Endothelial cell of umbilical vein (primary cell): ENCODE measurements at regions not wholly inside any gene's neighbourhood (a gene's known extent, or its start where the extent isn't known, plus 50 kb on each side); places are given as distances from the start of the nearest gene placed in this dataset.

Experiments used
- BruUV-seq: library from RNA; stranded (reverse); fragments of 400-500 nt; replicated peaks from 2 replicates; lab custom pipeline; 2021; lab: Mats Ljungman, UMichigan
- CTCF ChIA-PET: fragments of 300-600, 350-600 bp; sonication (Branson Sonifier 250); formaldehyde crosslinking; loops from one replicate; lab custom pipeline; 2021; ENCODE audit warnings: antibody characterized with exemption, inconsistent platforms; lab: Charles Lee
- POLR2A ChIA-PET: fragments of 300-600, 350-600 bp; sonication (Branson Sonifier 250); formaldehyde crosslinking; loops from one replicate; lab custom pipeline; 2021; ENCODE audit warnings: antibody characterized with exemption, inconsistent platforms; lab: Charles Lee
- DNase-seq: peaks from one replicate; pipeline ENCODE4 v3.0.0-alpha.2; 2011; ENCODE audit warnings: low read depth, low spot score
- FAIRE-seq: peaks from 2 replicates; lab custom pipeline; 2011; peaks lifted over from hg19 to GRCh38; lab: Jason Lieb, UNC
- H2AFZ ChIP-seq: 2 replicates; pipeline ENCODE4 v1.6.0; 2012; ENCODE audit warnings: low read depth, low read length, control low read depth, inconsistent platforms
- H3K27ac ChIP-seq: 2 replicates; pipeline ENCODE4 v1.5.1; 2011; ENCODE audit warnings: low read depth, mild to moderate bottlenecking, control low read depth, low read length, moderate library complexity; ENCODE audit not compliant: insufficient read depth
- H3K27me3 ChIP-seq, 2 experiments: 2 replicates each; pipeline versions ENCODE4 v1.6.0 to v1.6.1; 2011; ENCODE audit warnings: low read length in 2 of 2, mixed read lengths in 1 of 2; ENCODE audit not compliant: control insufficient read depth in 2 of 2, insufficient read depth in 2 of 2
- H3K36me3 ChIP-seq, 2 experiments: 2 replicates in 1 of 2; 3 replicates in 1 of 2; pipeline ENCODE4 v1.5.1; 2011; ENCODE audit warnings: low read length in 2 of 2, mild to moderate bottlenecking in 1 of 2, moderate library complexity in 1 of 2; ENCODE audit not compliant: control insufficient read depth in 2 of 2, insufficient read depth in 2 of 2; ENCODE audit errors: extremely low read depth in 1 of 2
- H3K4me1 ChIP-seq: 3 replicates; pipeline ENCODE4 v1.5.1; 2011; ENCODE audit warnings: mild to moderate bottlenecking, low read length; ENCODE audit not compliant: control insufficient read depth, insufficient read depth; ENCODE audit errors: extremely low read depth
- H3K4me2 ChIP-seq: 2 replicates; pipeline ENCODE4 v1.6.1; 2011; ENCODE audit warnings: low read length, control low read depth, mixed read lengths; ENCODE audit not compliant: insufficient read depth
- H3K4me3 ChIP-seq, 3 experiments: fragments of 200-600 bp in 1 of 3; sonication (generic), shearing (Covaris generic) in 1 of 3; replicated peaks in 1 of 3; 2 replicates each; pipeline ENCODE4 v1.5.1; 2011 to 2016; ENCODE audit warnings: control low read depth in 3 of 3, low read length in 3 of 3, mild to moderate bottlenecking in 2 of 3, inconsistent platforms in 1 of 3, low read depth in 1 of 3, moderate library complexity in 1 of 3; ENCODE audit not compliant: insufficient read depth in 1 of 3
- H3K79me2 ChIP-seq: 2 replicates; pipeline ENCODE4 v1.6.0; 2012; ENCODE audit warnings: low read length, inconsistent platforms; ENCODE audit not compliant: control insufficient read depth, insufficient read depth
- H3K9ac ChIP-seq: replicated peaks from 2 replicates; pipeline ENCODE3; 2011; ENCODE audit warnings: low read length, control low read depth; ENCODE audit not compliant: insufficient read depth; ENCODE audit errors: extremely low read depth
- H3K9me1 ChIP-seq: replicated peaks from 3 replicates; pipeline ENCODE4 v1.6.0; 2011; ENCODE audit warnings: mild to moderate bottlenecking, low read length; ENCODE audit not compliant: control insufficient read depth, insufficient read depth; ENCODE audit errors: extremely low read depth
- H3K9me3 ChIP-seq: replicated peaks from 2 replicates; pipeline ENCODE4 v1.5.1; 2012; ENCODE audit warnings: low read length, inconsistent platforms; ENCODE audit not compliant: control insufficient read depth, insufficient read depth
- H4K20me1 ChIP-seq: replicated peaks from 2 replicates; pipeline ENCODE3; 2011; ENCODE audit warnings: mild to moderate bottlenecking, low read length; ENCODE audit not compliant: control insufficient read depth, insufficient read depth; ENCODE audit errors: extremely low read depth
- EZH2 ChIP-seq: IDR thresholded peaks from 2 replicates; pipeline ENCODE4 v1.6.1; 2012; ENCODE audit warnings: borderline replicate concordance, low read depth, mild to moderate bottlenecking, moderate library complexity, low read length, inconsistent platforms; ENCODE audit not compliant: severe bottlenecking
- FOS ChIP-seq: IDR thresholded peaks from 2 replicates; pipeline ENCODE4 v1.6.1; 2011; ENCODE audit warnings: mild to moderate bottlenecking, low read length, moderate library complexity, borderline replicate concordance; ENCODE audit not compliant: insufficient read depth
- GATA2 ChIP-seq: IDR thresholded peaks from 2 replicates; pipeline ENCODE4 v1.7.0; 2011; ENCODE audit warnings: low read depth, mild to moderate bottlenecking, moderate library complexity, mixed read lengths, low read length; ENCODE audit not compliant: insufficient read length, insufficient read depth
- JUN ChIP-seq: IDR thresholded peaks from 2 replicates; pipeline ENCODE4 v1.6.1; 2011; ENCODE audit warnings: borderline replicate concordance, low read depth; ENCODE audit not compliant: insufficient read length, insufficient read depth
- MYC ChIP-seq: IDR thresholded peaks from one replicate; pipeline ENCODE4 v1.6.1; 2011; ENCODE audit warnings: mild to moderate bottlenecking, low read depth, low read length
- POLR2A ChIP-seq: IDR thresholded peaks from 2 replicates; pipeline ENCODE4 v1.6.1; 2012; ENCODE audit warnings: low read depth, mild to moderate bottlenecking, control low read depth, low read length
- POLR2AphosphoS5 ChIP-seq: IDR thresholded peaks from 2 replicates; pipeline ENCODE4 v1.6.1; 2012; ENCODE audit warnings: low read depth, mild to moderate bottlenecking, control low read depth, low read length, moderate library complexity; ENCODE audit not compliant: insufficient read depth
- dilution Hi-C: fragments of 300-500 bp; cut with MboI; formaldehyde crosslinking; loops from one replicate; pipeline ENCODE4 v1.15.0; 2019; ENCODE audit warnings: low sequenced_read_pairs; ENCODE audit not compliant: extremely low pct_ligation_motif_present
- intact Hi-C: fragments of 100-400 bp; cut with micrococcal nuclease; formaldehyde crosslinking; loops from one replicate; pipeline ENCODE4 v1.10.0; 2022
- TF ChIP-seq, protein P1 (sequence below), 2 donors: IDR thresholded peaks; 1 replicate in 1 of 2; 2 replicates in 1 of 2; pipeline ENCODE4 v1.5.1; 2011; ENCODE audit warnings: low read length in 2 of 2, mild to moderate bottlenecking in 2 of 2, moderate library complexity in 2 of 2, control low read depth in 1 of 2, inconsistent platforms in 1 of 2, low read depth in 1 of 2; ENCODE audit not compliant: insufficient read depth in 1 of 2; ENCODE audit errors: extremely low read depth in 1 of 2
- TF ChIP-seq, protein P2 (sequence below): IDR thresholded peaks from 2 replicates; pipeline ENCODE4 v1.6.1; 2011; ENCODE audit not compliant: insufficient read depth, insufficient read length

DNA sequence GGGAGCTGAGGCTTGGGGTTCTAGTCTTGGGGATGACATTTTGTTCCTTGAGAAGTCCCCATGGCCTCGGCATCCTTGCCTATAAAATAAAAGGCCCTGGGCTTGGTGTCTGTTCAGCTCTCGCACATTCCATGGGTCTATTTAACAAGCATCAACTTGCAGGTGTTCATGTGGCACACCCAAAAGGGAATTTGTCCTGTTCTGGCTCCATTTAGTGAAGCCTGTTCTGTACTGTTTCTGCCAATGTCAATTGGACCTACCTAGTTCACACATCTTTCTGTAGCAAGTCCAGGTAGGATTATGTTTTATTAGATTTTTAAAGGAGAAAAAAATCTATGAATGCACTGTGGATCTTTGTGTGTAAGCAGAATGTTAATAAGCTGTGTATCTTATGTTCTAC lies 262.0 kb downstream of the HIVEP2 start:
- Histone ChIP-seq H3K79me2 (no peaks in the 10 kb centered on the region), H3K36me3 (no peaks in the 10 kb centered on the region), H3K9me1 (no peaks in the 10 kb centered on the region), H2AFZ (no peak overlapping the region), H3K27ac (no peak overlapping the region), H4K20me1 (no peaks in the 10 kb centered on the region), H3K9ac (no peak overlapping the region), H3K27me3 (peaks cover 8 to 18% of the 10 kb centered on the region in 2 experiments), H3K9me3 (no peaks in the 10 kb centered on the region), H3K4me1 (no peaks in the 10 kb centered on the region), H3K4me2 (no peak overlapping the region), H3K4me3 (no peak overlapping the region)
- dilution Hi-C loops: no loop called here
- no TSS peak for BruUV-seq
- TF ChIP-seq POLR2AphosphoS5: no peak
- TF ChIP-seq FOS: no peak
- TF ChIP-seq, protein P1, sequence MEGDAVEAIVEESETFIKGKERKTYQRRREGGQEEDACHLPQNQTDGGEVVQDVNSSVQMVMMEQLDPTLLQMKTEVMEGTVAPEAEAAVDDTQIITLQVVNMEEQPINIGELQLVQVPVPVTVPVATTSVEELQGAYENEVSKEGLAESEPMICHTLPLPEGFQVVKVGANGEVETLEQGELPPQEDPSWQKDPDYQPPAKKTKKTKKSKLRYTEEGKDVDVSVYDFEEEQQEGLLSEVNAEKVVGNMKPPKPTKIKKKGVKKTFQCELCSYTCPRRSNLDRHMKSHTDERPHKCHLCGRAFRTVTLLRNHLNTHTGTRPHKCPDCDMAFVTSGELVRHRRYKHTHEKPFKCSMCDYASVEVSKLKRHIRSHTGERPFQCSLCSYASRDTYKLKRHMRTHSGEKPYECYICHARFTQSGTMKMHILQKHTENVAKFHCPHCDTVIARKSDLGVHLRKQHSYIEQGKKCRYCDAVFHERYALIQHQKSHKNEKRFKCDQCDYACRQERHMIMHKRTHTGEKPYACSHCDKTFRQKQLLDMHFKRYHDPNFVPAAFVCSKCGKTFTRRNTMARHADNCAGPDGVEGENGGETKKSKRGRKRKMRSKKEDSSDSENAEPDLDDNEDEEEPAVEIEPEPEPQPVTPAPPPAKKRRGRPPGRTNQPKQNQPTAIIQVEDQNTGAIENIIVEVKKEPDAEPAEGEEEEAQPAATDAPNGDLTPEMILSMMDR (IDR thresholded peaks at IDR 0.05; ENCODE audit: extremely low read depth in 1 of 2, insufficient read depth in 1 of 2, low read depth in 1 of 2, low read length in 2 of 2): no peak
- no peak for TF ChIP-seq MYC
- no peak for TF ChIP-seq GATA2
- TF ChIP-seq POLR2A: no peak
- no peak for TF ChIP-seq EZH2
- TF ChIP-seq JUN: no peak
- TF ChIP-seq, protein P2, sequence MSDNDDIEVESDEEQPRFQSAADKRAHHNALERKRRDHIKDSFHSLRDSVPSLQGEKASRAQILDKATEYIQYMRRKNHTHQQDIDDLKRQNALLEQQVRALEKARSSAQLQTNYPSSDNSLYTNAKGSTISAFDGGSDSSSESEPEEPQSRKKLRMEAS: no peak
- no peak for DNase-seq
- FAIRE-seq: no peak
- intact Hi-C loops: no loop called here
- ChIA-PET POLR2A (no interaction called here), CTCF (interaction anchor here (1.5 kb wide), 1 partner anchor 344 kb away, joined by 3 read pairs; no protein-coding TSS in a partner anchor)
